Retinal pigment epithelial cell (primary cell): ENCODE measurements at regions not wholly inside any gene's neighbourhood (a gene's known extent, or its start where the extent isn't known, plus 50 kb on each side); places are given as distances from the start of the nearest gene placed in this dataset.
A peak's percentile ranks its signal among the peaks of the same experiment; 100 is the strongest.

Experiments used
- DNase-seq: peaks from one replicate; pipeline ENCODE4 v3.0.0-alpha.2; 2010; ENCODE audit warnings: low read depth
- H3K4me3 ChIP-seq: 2 replicates; pipeline ENCODE4 v1.5.1; 2011; ENCODE audit warnings: mild to moderate bottlenecking, low read length, control low read depth, moderate library complexity
- CTCF ChIP-seq: conservative IDR thresholded peaks from 2 replicates; pipeline ENCODE4 v1.5.1; 2011; ENCODE audit warnings: low read depth, low read length, control low read depth, inconsistent platforms

- DNase-seq = no peak
- H3K4me3 ChIP-seq = no peak overlapping the region
- no peak for TF ChIP-seq CTCF
These were observed 121.6 kb upstream of the ROPN1 start for GRCh38 chr3:124113485-124113884.

- no peak for TF ChIP-seq CTCF
- H3K4me3 ChIP-seq = no peak overlapping the region
- no peak for DNase-seq
These were observed 123.4 kb upstream of the ROPN1 start for GRCh38 chr3:124115279-124115678.

DNA sequence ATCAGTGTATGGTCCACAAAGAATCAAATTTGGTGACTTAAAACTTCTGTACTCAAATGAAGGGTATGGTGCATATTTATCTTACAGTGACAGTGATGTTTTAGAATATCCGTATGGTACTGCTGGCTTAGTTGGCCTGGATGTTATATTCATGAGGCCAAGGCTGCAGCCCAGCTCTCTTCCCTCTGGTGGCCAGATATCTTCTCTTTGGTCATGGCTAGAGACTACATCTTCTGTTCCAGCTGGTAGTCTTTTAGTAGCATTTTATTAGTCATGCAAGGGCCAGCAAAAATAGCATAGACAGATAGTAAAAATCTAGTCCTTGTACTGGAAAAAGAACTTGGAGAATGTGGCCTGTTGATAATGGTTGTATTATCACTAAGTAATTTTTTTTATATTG, 124.0 kb upstream of the ROPN1 start:
- no peak for TF ChIP-seq CTCF
- H3K4me3 ChIP-seq = no peak overlapping the region
- DNase-seq = no peak

DNA sequence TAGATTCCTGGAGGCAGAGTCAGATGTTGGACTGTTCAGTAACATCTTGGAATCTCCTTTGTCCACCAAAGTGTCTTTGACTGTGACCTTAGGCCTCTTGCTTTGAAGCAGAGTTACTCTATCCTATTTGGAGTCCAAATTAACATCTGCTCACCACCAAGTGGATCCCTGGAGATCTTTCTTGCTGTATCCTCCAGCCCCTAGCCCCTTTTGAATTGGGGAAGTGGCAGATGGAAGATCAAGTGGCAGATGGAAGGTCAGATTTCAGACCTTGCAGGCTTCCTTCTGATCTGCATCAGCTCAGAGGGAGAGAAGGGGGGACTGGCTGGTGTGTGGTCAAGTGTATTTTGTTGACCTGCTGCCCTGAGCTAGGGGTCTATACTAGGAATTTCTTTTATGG, 125.0 kb upstream of the ROPN1 start:
- no peak for DNase-seq
- no peak for TF ChIP-seq CTCF
- no peak overlapping the region for H3K4me3 ChIP-seq

GRCh38 chr3:124117486-124117885, 125.6 kb upstream of the ROPN1 start:
- DNase-seq = peak; percentile 58
- TF ChIP-seq CTCF = no peak

GRCh38 chr3:124118397-124118796, 126.5 kb upstream of the ROPN1 start:
- no peak overlapping the region for H3K4me3 ChIP-seq
- DNase-seq = no peak

More at GRCh38 chr3:124117486-124117885, 125.6 kb upstream of the ROPN1 start:
- H3K4me3 ChIP-seq = no peak overlapping the region

More at GRCh38 chr3:124118397-124118796, 126.5 kb upstream of the ROPN1 start:
- TF ChIP-seq CTCF = no peak
